Muscle of leg (tissue), 3 donors: ENCODE measurements at regions not wholly inside any gene's neighbourhood (a gene's known extent, or its start where the extent isn't known, plus 50 kb on each side); places are given as distances from the start of the nearest gene placed in this dataset.
A peak's percentile ranks its signal among the peaks of the same experiment; 100 is the strongest.
"Not testable (repeated sequence)": the region's sequence is repeated elsewhere in the genome, so short reads cannot be mapped to it uniquely, and the experiment has no call there.

Experiments
- DNase-seq: peaks from one replicate; pipeline ENCODE4 v3.0.0; 2013
- H3K27ac ChIP-seq: one replicate; pipeline ENCODE4 v1.5.1; 2013; ENCODE audit warnings: mild to moderate bottlenecking, low read length, control low read depth
- H3K27me3 ChIP-seq: one replicate; pipeline ENCODE4 v1.6.1; 2013; ENCODE audit warnings: low read length; ENCODE audit not compliant: control insufficient read depth, insufficient read depth
- H3K36me3 ChIP-seq: one replicate; pipeline ENCODE4 v1.6.1; 2013; ENCODE audit warnings: low read length; ENCODE audit not compliant: control insufficient read depth, insufficient read depth
- H3K4me1 ChIP-seq: one replicate; pipeline ENCODE4 v1.6.1; 2013; ENCODE audit warnings: low read length; ENCODE audit not compliant: control insufficient read depth, insufficient read depth
- H3K4me3 ChIP-seq: one replicate; pipeline ENCODE4 v1.5.1; 2013; ENCODE audit warnings: low read length, control low read depth
- H3K9me3 ChIP-seq: replicated peaks from 2 replicates; pipeline ENCODE4 v1.6.1; 2013; ENCODE audit warnings: low read depth, low read length; ENCODE audit not compliant: control insufficient read depth
- WGBS: methylation state at CpG from one replicate; pipeline ENCODE4 v1.1.5; 2013; ENCODE audit warnings: missing lambda C conversion rate; ENCODE audit not compliant: insufficient coverage; 5-methylcytosine and 5-hydroxymethylcytosine counted together

DNA sequence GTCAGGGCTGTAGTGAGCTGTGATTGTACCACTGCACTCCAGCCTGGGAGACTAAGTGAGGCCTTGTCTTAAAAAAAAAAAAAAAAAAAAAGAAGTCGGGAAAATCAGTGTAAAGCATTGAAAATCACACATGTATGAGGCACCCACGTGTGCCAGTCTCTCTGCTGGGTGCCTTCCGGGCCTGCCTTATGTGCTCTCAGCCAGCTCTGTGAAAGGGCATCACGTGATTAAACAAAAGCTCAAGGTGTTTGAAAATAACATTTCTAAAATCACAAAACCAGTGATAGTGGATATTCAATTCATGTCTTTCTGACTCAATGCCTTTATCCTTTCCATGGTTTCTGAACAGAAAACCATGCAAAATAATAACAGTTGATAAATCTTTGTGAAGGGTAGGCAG lies 125.2 kb upstream of the PALS2 start:
- Histone ChIP-seq H3K4me3 (no peak overlapping the region), H3K9me3 (no peaks in the 10 kb centered on the region), H3K36me3 (no peaks in the 10 kb centered on the region), H3K27me3 (no peaks in the 10 kb centered on the region), H3K4me1 (no peaks in the 10 kb centered on the region), H3K27ac (no peak overlapping the region)
- no peak for DNase-seq
- no CpG with 5 or more reads among the region's 4 CpGs for WGBS

DNA sequence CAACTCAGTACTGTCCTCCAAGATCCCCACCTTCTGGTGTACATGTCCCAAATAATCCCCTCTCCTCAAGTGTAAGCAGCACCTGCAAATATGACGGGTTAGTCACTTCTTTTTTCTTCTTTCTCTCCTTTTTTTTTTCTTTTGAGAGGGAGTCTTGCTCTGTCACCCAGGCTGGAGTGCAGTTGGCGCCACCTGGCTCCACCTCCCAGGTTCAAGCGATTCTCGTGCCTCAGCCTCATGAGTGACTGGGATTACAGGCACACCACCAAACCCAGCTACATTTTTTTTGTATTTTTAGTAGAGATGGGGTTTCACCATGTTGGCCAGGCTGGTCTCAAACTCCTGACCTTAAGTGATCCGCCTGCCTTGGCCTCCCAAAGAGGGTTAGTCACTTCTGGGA lies 123.8 kb upstream of the PALS2 start:
- not testable (repeated sequence) for H3K27me3 ChIP-seq, H3K4me1 ChIP-seq, H3K4me3 ChIP-seq, H3K36me3 ChIP-seq, H3K9me3 ChIP-seq, H3K27ac ChIP-seq, DNase-seq
- WGBS, result 83% methylated on average over 1 of the region's 5 CpGs

DNA sequence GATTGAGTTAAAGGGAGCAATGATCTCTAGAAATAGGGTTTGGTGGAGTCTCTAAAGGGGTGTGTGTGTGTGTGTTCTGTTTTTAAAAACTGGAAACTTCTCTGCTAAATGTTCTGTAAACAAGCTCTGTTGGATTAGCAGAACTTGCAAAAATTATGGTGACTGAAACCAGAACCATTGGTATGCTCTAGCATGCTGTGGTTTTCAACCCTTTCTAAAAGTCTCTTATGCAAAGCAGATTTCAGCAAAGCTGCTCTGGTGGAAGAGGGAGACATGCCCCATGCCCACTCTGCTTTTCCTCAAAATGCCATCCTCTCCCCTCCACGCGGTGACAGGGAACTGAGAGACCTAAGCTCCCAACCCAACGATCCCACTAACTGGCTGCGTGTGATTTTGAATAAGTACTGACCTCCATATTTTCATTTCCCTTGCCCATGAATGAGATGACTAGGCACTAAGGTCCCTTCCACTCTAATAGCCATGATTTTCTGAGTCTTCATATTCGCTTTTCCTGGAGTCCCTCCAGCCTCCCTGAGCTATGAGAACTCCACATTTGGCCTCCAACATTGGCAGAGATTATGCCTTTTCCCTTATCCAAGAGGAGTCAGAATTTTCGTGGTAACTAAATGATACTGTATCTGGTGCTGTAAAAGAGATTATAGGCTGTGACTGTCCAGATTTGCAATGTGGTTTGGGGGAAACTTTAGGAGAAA lies 117.3 kb upstream of the PALS2 start:
- H3K27ac ChIP-seq, result no peak overlapping the region
- peak; percentile 46 for DNase-seq
- H3K4me1 ChIP-seq, result no peaks in the 10 kb centered on the region
- WGBS, result 29% methylated on average over 1 of the region's 6 CpGs
- H3K27me3 ChIP-seq, result no peaks in the 10 kb centered on the region
- H3K4me3 ChIP-seq, result no peak overlapping the region
- no peaks in the 10 kb centered on the region for H3K9me3 ChIP-seq
- H3K36me3 ChIP-seq, result no peaks in the 10 kb centered on the region

DNA sequence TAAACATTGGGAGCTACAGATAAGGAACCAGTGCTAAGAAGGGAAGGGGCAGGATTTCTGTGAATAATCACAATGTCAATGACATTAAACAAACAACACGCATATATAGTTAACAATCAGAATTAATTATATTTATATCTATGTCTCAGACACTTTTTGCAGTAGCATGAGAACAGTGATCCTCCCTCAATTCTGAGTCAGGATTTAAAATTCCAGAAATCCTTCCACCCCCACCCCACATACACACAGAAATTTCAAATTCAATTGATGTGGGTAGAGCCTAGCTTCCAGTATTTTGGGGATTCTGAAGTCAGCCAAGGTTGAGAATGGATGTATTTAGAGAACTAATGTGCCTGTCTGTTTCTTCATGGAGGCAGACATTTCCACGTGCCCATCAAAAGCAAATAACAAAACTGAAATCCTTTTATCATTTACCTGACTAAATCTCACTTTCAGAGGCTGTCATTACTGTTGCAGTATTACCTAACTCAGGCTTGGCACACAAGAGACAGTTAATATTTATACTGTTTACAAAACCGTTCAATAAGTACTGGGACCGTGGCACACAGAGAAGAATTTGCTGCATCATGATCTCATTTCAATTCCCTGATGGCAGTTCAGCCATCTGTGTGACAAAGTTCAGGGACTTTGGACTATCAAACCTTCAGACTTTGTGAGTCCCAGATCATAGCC lies 116.6 kb upstream of the PALS2 start:
- no peaks in the 10 kb centered on the region for H3K4me1 ChIP-seq

DNA sequence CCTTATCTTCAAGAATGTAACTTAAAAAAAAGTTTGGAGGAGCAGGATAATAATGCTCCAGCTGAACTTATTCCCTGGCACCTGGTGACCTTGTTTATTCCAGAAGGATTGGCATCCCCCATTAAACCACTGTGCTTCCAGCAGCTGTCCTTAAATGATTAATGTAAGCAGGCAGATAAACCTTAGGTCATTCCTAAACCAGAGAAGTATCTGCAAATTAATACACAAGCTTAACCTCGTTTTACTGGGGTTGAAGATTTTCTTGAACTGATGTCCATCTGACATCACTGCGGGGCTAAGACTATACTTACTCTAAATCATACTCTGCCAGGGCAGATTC lies 116.1 kb upstream of the PALS2 start:
- Histone ChIP-seq H3K9me3 (no peaks in the 10 kb centered on the region), H3K4me3 (no peak overlapping the region), H3K27me3 (no peaks in the 10 kb centered on the region), H3K36me3 (no peaks in the 10 kb centered on the region), H3K4me1 (no peaks in the 10 kb centered on the region), H3K27ac (no peak overlapping the region)
- no peak for DNase-seq
- 55% methylated on average over 2 of the region's 2 CpGs for WGBS

More for the DNA sequence above, 116.6 kb upstream of the PALS2 start:
- no peak for DNase-seq
- Histone ChIP-seq H3K27ac (no peak overlapping the region), H3K36me3 (no peaks in the 10 kb centered on the region), H3K9me3 (no peaks in the 10 kb centered on the region), H3K4me3 (no peak overlapping the region), H3K27me3 (no peaks in the 10 kb centered on the region)
- 0% methylated on average over 1 of the region's 4 CpGs for WGBS

DNA sequence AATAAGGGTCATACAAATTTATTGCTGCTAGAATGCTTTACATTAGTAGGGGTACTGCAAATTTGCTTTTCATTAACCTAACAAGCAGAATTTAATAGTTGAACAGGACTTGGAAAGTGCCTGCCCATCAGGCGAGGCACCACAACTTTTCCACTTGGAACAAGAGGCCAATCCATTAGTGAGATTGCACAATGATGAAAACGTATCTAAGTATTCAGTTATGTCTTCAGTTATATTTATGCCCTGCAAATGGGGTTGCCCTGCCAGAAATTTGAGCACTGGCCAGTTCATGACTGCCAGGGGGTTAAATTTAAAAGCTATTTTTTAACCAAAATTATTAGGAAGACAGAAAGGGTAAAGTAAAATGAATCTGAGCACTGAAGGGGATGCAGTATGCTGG lies 111.1 kb upstream of the PALS2 start:
- Histone ChIP-seq H3K4me1 (no peaks in the 10 kb centered on the region), H3K9me3 (no peaks in the 10 kb centered on the region), H3K27me3 (no peaks in the 10 kb centered on the region), H3K4me3 (no peak overlapping the region), H3K27ac (no peak overlapping the region), H3K36me3 (no peaks in the 10 kb centered on the region)
- DNase-seq, result no peak
- no CpG with 5 or more reads among the region's 2 CpGs for WGBS

DNA sequence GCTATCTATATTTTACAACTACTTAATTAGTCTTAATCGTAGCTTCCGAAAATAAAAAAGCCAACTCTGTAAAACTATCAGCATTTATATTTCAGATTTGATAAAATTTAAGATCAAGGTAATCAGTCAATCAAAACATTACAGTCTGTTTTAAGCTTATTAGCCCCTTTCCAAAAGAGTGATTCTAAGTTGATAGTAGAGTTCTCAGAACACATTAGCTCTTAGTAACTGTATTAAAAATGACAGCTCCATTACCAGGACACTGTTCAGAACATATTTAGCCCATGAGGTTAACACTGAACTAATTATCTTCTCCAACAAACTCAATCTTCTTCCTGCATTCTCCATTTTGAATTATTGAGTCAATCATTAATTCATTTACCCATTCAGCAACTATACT lies 110.3 kb upstream of the PALS2 start:
- Histone ChIP-seq H3K9me3 (no peaks in the 10 kb centered on the region), H3K27me3 (no peaks in the 10 kb centered on the region), H3K27ac (no peak overlapping the region), H3K4me1 (no peaks in the 10 kb centered on the region), H3K4me3 (no peak overlapping the region), H3K36me3 (no peaks in the 10 kb centered on the region)
- WGBS, result no CpG with 5 or more reads among the region's 2 CpGs
- DNase-seq, result no peak

DNA sequence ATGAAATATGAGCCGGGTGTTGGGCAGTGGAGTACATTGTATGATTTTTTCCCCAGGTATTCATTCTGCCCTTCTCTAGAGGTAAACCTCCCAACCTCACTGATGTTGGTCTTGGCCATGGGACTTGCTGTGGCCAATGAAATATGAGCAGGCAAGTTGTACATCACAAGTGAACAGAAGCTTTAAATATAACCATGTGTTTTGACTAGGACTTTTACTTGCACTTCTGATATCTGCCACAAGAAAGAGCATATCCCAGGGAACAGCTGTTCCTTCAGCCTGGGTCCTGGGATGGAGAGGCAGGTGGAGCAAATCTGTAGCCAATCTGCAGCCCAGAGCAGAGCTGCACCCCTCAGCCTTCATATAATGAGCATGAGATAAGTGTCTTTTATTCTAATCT lies 109.8 kb upstream of the PALS2 start:
- Histone ChIP-seq H3K4me1 (no peaks in the 10 kb centered on the region), H3K4me3 (no peak overlapping the region), H3K27ac (no peak overlapping the region), H3K27me3 (no peaks in the 10 kb centered on the region), H3K36me3 (no peaks in the 10 kb centered on the region), H3K9me3 (no peaks in the 10 kb centered on the region)
- WGBS, result no CpG with 5 or more reads among the region's 1 CpG
- no peak for DNase-seq

DNA sequence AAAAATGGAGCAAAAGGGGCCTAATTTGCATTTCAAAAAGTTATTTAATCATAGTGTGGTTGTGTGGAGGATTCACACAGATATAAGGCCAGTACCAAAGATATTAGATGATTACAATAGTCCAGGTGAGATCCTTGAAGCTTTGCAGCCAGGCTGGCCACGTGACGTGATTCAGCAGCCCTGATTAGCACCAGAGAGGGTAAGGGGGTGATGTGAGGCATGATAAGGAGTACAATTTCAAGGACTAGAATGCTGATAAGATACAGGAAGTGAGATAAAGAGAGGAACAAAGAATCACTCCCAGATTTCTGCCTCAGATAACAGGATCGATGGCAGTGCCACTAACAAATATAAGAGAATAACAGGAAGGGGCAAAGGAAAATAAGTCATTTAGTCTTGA lies 108.4 kb upstream of the PALS2 start:
- no peaks in the 10 kb centered on the region for H3K27me3 ChIP-seq
- no peak overlapping the region for H3K27ac ChIP-seq
- 83% methylated on average over 2 of the region's 3 CpGs for WGBS
- H3K4me3 ChIP-seq, result no peak overlapping the region
- no peaks in the 10 kb centered on the region for H3K9me3 ChIP-seq
- H3K36me3 ChIP-seq, result no peaks in the 10 kb centered on the region
- no peak for DNase-seq
- no peaks in the 10 kb centered on the region for H3K4me1 ChIP-seq

DNA sequence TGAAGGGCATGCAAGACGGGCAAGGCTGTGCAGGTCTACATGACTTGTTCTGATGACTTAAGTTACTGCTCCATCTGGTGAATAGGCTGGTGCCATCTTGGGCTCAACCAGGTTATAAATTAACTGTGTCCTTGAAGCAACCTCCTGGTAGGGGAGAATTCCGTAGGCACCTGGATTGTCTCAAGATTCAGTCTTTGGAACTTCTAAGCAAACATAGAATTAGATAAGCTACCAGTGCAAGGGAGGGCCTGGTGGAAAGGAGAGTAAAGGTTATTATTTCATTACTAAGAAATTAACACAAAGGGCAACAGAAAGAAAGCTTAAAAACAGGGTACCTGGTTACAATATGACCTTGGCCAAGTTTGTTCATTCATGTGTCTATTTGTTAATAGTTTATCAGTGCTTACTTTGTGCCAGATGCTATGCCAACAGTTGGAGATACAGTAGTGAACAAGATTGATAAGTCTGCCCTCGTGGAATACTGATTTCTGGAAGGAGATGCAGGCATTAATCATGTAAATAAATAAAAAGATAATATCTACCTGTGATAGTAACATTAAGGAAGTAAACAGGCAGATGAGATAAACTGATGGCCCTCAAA lies 107.0 kb upstream of the PALS2 start:
- Histone ChIP-seq H3K4me3 (no peak overlapping the region), H3K27me3 (no peaks in the 10 kb centered on the region), H3K36me3 (no peaks in the 10 kb centered on the region), H3K9me3 (no peaks in the 10 kb centered on the region), H3K27ac (no peak overlapping the region), H3K4me1 (no peaks in the 10 kb centered on the region)
- WGBS, result 81% methylated on average over 1 of the region's 3 CpGs
- no peak for DNase-seq
